GM12891 (cell line): ENCODE measurements at regions not wholly inside any gene's neighbourhood (a gene's known extent, or its start where the extent isn't known, plus 50 kb on each side); places are given as distances from the start of the nearest gene placed in this dataset.

Experiments used
- PAX5 ChIP-seq: IDR thresholded peaks from 2 replicates; pipeline ENCODE4 v1.6.1; 2011; ENCODE audit warnings: low read length, moderate library complexity, mild to moderate bottlenecking; ENCODE audit not compliant: insufficient read depth, severe bottlenecking
- POLR2A ChIP-seq: IDR thresholded peaks from 2 replicates; pipeline ENCODE4 v1.6.1; 2011; ENCODE audit warnings: low read depth, low read length, control low read depth
- POLR2AphosphoS5 ChIP-seq: IDR thresholded peaks from 2 replicates; pipeline ENCODE4 v1.6.1; 2011; ENCODE audit warnings: low read depth, low read length, control low read depth
- SPI1 ChIP-seq: IDR thresholded peaks from 2 replicates; pipeline ENCODE4 v1.6.1; 2011; ENCODE audit warnings: low read depth, low read length, control low read depth
- TAF1 ChIP-seq: IDR thresholded peaks from 2 replicates; pipeline ENCODE4 v1.6.1; 2011; ENCODE audit warnings: low read depth, low read length, control low read depth

- TF ChIP-seq POLR2AphosphoS5 (no peak), POLR2A (no peak), TAF1 (no peak), PAX5 (no peak), SPI1 (no peak)
Measured at GRCh38 chr5:163755505-163755904, 250.1 kb downstream of the MAT2B start.
